GM12892 (cell line): ENCODE measurements at regions not wholly inside any gene's neighbourhood (a gene's known extent, or its start where the extent isn't known, plus 50 kb on each side); places are given as distances from the start of the nearest gene placed in this dataset.

ENCODE experiments used
- POLR2A ChIP-seq: IDR thresholded peaks from 2 replicates; pipeline ENCODE4 v1.6.1; 2011; ENCODE audit warnings: low read depth, low read length, control low read depth
- POLR2AphosphoS5 ChIP-seq: IDR thresholded peaks from 2 replicates; pipeline ENCODE4 v1.6.1; 2011; ENCODE audit warnings: low read depth, low read length, control low read depth

- TF ChIP-seq POLR2AphosphoS5: no peak
- TF ChIP-seq POLR2A: no peak
Measured at GRCh38 chrX:113974881-113975280, 609.0 kb upstream of the HTR2C start.
